HG03196 (cell line): ENCODE measurements at regions not wholly inside any gene's neighbourhood (a gene's known extent, or its start where the extent isn't known, plus 50 kb on each side); places are given as distances from the start of the nearest gene placed in this dataset.
"Not testable (repeated sequence)": the region's sequence is repeated elsewhere in the genome, so short reads cannot be mapped to it uniquely, and the experiment has no call there.

ENCODE experiments used
- ATAC-seq: cut with Tn5 transposase; IDR thresholded peaks from one replicate; pipeline ENCODE4 v1.9.1; 2021; ENCODE audit not compliant: unreplicated experiment

GRCh38 chr13:62887046-62887445, 1471.4 kb upstream of the PCDH20 start:
- no peak for ATAC-seq

DNA sequence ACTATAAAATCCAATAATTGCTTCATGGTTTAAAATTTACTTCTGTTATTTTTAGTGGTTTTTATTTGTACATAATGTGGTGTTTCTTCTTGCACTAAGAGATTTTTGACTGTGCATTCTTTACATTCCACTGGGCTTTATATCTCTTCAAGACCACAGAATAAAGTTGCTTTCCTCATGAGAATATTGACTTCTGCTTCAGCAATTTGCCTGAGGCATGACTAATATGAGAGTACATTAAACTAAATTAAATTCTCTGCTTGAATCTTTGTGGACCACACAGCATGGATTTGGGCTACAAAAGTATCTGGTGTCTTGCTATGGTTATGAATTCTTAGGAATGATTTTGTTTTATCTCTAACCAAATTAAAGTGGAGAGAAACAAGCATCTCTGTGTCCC, 1463.4 kb upstream of the PCDH20 start:
- no peak for ATAC-seq

DNA sequence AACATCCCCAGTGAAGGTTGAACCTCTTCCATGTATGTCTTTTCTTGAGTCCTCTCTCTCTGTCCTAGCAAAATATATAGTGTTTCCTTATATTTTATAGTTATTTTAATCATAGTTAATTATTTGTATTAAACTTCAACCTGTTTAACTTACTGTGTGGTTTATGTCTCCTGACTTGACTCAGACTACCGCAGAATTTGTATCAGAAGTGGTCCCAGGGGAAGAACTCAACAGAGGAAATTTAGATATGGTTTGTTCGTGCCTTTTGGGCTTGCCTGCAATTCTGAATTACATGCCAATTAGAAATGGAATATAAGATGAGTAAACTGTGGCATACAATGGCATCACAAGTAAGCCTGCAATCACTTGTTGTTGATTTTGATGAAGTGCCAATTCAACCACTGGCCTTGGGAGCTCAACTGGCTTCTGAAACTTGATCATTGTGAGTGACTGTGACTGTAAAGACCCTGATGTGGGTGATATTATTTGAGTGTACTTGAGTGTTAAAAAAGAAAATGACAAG, 1459.5 kb upstream of the PCDH20 start:
- no peak for ATAC-seq

DNA sequence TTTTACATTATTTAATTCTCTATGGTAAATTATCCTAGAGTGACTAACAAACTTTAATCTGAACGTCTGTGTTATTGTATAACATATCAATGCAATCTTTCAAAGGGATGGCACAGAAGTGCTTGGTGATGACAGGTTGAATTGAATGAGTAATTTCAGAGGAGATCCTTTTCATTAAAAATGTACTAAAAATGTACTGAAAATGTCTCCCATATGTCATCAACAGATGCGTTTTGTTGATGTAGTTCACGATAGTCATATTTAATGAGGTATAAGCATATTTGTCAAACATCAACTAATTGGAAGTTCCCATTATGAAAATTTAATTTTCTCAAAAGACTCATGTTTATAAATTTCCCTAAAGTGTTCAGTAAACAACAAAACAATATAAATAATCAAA, 1434.7 kb upstream of the PCDH20 start:
- ATAC-seq, result no peak

DNA sequence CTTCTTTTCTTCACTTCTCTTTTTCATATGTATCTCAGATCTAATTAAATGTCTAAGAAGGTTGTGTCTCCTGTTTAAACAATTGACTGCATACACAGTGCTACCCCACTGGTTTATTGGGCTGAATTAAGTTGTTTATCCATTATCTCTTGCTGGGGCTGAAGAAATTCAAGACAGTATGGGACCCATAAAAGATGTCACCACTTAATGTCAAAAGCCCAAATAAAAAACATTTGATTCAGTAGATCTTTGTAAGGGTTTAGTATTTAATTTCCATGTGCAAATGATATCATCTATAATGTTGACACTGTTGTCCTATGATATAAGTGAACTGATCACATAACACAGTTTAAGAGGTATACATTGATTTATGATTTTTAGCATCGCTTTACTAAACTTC, 1431.9 kb upstream of the PCDH20 start:
- no peak for ATAC-seq

DNA sequence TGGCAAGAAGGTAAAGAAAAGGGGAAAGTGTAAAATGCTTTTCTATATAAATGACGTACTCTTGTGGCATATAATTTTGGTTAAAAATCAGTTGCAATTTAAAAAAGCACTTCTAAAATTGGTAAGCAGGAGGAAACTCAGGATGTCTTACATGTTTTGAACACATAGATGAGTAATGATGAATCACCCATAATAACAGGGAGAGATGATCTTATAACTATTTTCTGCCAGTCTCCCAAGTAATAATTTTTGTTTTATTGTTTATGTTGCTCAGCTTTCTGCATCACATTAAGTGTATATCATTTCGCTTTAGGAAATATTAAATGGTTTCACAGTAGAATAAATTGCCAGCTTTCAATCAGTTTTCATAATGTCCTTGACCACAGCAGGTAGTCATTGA, 1430.7 kb upstream of the PCDH20 start:
- ATAC-seq, result no peak

- ATAC-seq, result no peak
These were observed 1423.7 kb upstream of the PCDH20 start for GRCh38 chr13:62839338-62839737.

- ATAC-seq, result no peak
These were observed 1423.3 kb upstream of the PCDH20 start for GRCh38 chr13:62838929-62839328.

DNA sequence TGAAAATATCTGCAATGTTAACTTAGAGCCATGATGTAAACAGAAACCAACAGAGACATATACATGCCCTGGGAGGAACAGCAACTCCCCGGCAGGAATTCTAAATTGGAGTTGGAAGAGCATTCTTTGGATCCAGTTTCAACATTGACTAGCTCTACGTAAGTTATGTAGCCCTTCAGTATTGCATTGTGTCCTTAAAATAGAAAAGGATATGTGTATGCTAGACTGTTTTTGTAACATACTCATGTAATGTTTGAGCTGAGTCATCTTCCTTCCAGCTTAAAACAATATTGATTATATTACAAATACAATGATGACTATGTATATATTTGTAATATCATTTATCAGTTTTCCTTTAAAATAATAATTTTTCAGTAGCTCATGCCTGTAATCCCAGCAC, 1422.2 kb upstream of the PCDH20 start:
- no peak for ATAC-seq

- no peak for ATAC-seq
These were observed 1413.8 kb upstream of the PCDH20 start for GRCh38 chr13:62829486-62829885.

- no peak for ATAC-seq
These were observed 1384.3 kb upstream of the PCDH20 start for GRCh38 chr13:62799931-62800436.

GRCh38 chr13:62799038-62799535, 1383.4 kb upstream of the PCDH20 start:
- ATAC-seq, result no peak

DNA sequence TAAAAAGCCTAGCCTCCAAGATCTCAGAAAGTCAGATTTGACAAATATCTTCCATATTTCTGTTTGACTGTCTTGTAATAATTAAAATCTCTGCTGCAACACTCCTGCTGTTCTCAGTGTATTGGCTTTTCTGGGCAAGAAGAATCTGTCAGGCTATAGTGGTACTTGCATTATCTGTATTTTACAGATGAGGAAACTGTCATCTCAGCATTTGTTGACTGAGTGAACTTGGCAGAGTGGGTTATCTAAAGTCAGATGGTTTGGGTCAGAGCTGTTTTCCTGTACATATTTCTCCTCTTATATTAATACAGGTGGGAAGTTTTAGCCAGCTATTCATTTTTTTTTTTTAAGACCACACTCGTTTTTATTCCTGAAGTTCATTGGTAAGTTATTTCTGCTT, 1378.2 kb upstream of the PCDH20 start:
- ATAC-seq, result no peak

DNA sequence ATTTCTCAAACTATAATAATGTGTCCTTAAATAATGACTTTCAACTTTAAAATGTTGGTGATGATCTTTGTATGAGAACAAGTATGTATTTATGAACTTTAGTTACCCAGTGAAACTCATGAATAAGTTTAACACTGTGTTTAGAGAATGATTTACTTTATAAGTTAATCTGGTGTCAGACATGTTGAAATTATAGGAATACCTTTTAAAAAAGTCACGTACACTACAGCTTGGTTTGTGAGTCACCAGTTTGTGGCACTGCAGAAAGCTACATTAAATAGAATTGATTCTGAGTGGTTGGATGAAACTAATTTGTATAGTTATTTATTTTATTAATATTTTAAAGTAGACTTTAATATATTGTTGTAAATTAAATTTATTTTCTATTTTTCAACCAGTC, 1366.2 kb upstream of the PCDH20 start:
- ATAC-seq, result no peak

- no peak for ATAC-seq
These were observed 1363.5 kb upstream of the PCDH20 start for GRCh38 chr13:62779161-62779560.

DNA sequence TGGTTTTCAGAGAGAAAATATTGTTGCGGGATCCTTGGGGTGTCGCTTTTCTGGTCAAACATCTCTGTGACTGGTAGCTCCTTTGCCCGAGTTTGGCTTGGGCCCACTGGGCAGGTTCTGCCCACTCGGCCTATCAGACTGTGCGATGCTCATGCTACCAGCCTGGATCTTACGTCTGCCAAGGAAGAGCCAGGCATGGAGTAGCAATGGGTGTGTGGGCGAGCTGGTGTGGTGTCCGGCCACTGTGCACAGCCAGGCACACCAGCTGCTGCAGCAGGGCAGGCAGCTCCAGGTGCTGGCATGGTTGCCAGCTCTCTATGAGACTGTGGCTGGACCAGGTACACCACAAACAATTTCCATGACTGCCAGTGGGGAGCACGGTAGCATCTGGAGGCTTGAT, 1351.8 kb upstream of the PCDH20 start:
- no peak for ATAC-seq

- ATAC-seq, result no peak
These were observed 1345.1 kb upstream of the PCDH20 start for GRCh38 chr13:62760724-62761123.

DNA sequence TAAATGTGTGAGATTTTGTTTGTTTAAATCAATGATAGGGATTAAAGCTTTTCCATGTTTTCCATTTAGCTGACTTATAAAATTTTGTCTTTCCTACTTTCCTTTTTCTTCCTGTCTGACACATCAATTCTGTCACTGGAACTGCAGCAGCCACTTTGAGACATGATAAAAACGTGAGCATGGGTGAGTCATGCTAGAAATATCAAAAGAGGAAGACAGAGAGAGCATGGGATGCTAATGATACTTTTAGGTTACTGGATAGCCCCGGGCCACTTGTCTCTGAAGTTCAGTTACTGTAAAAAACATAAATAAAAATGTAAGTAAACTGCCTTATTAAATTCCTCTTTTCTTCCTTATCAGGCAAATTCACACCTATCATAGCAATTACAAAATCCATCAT, 1332.0 kb upstream of the PCDH20 start:
- no peak for ATAC-seq

GRCh38 chr13:62747152-62747551, 1331.5 kb upstream of the PCDH20 start:
- ATAC-seq, result no peak

GRCh38 chr13:62729746-62730145, 1314.1 kb upstream of the PCDH20 start:
- not testable (repeated sequence) for ATAC-seq

DNA sequence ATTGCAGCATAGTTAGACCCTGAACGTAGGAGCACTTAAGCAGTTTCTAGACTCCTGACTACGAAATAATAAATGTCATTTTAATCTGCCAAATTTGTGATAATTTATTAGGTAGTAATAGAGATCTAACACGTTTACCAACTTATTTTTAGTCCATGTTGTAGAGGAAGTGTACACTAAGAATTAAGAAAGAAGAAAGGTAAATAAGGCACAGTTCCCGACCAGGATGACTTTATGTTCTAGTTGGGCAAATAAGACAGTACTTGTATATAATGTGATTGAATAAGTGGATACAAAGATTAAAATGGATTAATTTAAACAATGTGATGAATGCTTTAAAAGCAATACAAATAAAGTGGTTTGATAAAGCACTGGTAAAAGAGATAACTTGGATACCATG, 1306.2 kb upstream of the PCDH20 start:
- ATAC-seq, result no peak

GRCh38 chr13:62711948-62712347, 1296.3 kb upstream of the PCDH20 start:
- not testable (repeated sequence) for ATAC-seq

- no peak for ATAC-seq
These were observed 1295.1 kb upstream of the PCDH20 start for GRCh38 chr13:62710787-62711186.
